NCI-H1417 (cell line): ENCODE measurements at regions not wholly inside any gene's neighbourhood (a gene's known extent, or its start where the extent isn't known, plus 50 kb on each side); places are given as distances from the start of the nearest gene placed in this dataset.
A peak's percentile ranks its signal among the peaks of the same experiment; 100 is the strongest.
"Not testable (repeated sequence)": the region's sequence is repeated elsewhere in the genome, so short reads cannot be mapped to it uniquely, and the experiment has no call there.

ENCODE experiments used
- DNase-seq, 3 experiments: peaks; one replicate each; lab custom pipeline; 2025; lab: John Stamatoyannopoulos, UW

GRCh38 chr2:12877761-12878160 is 161.0 kb downstream of the TRIB2 start:
- DNase-seq: no peak

GRCh38 chr2:12879649-12880048 is 162.9 kb downstream of the TRIB2 start:
- DNase-seq: no peak

GRCh38 chr2:12881952-12882351 is 165.2 kb downstream of the TRIB2 start:
- DNase-seq: no peak

- no peak for DNase-seq
These were observed 165.7 kb downstream of the TRIB2 start for GRCh38 chr2:12882393-12882792.

GRCh38 chr2:12883906-12884305 is 167.2 kb downstream of the TRIB2 start:
- DNase-seq: no peak

- DNase-seq: no peak
These were observed 168.1 kb downstream of the TRIB2 start for GRCh38 chr2:12884713-12885282.

GRCh38 chr2:12890066-12890465 is 173.3 kb downstream of the TRIB2 start:
- no peak for DNase-seq

GRCh38 chr2:12890481-12890991 is 173.8 kb downstream of the TRIB2 start:
- no peak for DNase-seq

GRCh38 chr2:12895017-12895416 is 178.3 kb downstream of the TRIB2 start:
- DNase-seq: no peak

GRCh38 chr2:12896318-12896982 is 179.7 kb downstream of the TRIB2 start:
- DNase-seq: no peak

- no peak for DNase-seq
These were observed 180.4 kb downstream of the TRIB2 start for GRCh38 chr2:12897181-12897580.

- DNase-seq: no peak
These were observed 186.5 kb downstream of the TRIB2 start for GRCh38 chr2:12903272-12903671.

GRCh38 chr2:12910431-12910830 is 193.7 kb downstream of the TRIB2 start:
- DNase-seq: no peak

- no peak for DNase-seq
These were observed 199.1 kb downstream of the TRIB2 start for GRCh38 chr2:12915787-12916186.

- no peak for DNase-seq
These were observed 201.6 kb downstream of the TRIB2 start for GRCh38 chr2:12918138-12918834.

GRCh38 chr2:12918835-12919445 is 202.2 kb downstream of the TRIB2 start:
- DNase-seq: no peak

- DNase-seq: no peak
These were observed 204.6 kb downstream of the TRIB2 start for GRCh38 chr2:12921321-12921720.

- DNase-seq: no peak
These were observed 207.3 kb downstream of the TRIB2 start for GRCh38 chr2:12923907-12924610.

- not testable (repeated sequence) for DNase-seq
These were observed 209.9 kb downstream of the TRIB2 start for GRCh38 chr2:12926641-12927040.

- peak in 1 of 3 experiments; percentile 52 for DNase-seq
These were observed 211.6 kb downstream of the TRIB2 start for GRCh38 chr2:12928197-12928774.

GRCh38 chr2:12928775-12929401 is 212.2 kb downstream of the TRIB2 start:
- DNase-seq: peak in 2 of 3 experiments; percentile 18 to 52
